IMR-90 (cell line): ENCODE measurements at regions not wholly inside any gene's neighbourhood (a gene's known extent, or its start where the extent isn't known, plus 50 kb on each side); places are given as distances from the start of the nearest gene placed in this dataset.
"Not testable (repeated sequence)": the region's sequence is repeated elsewhere in the genome, so short reads cannot be mapped to it uniquely, and the experiment has no call there.

ENCODE experiments used
- ATAC-seq: fragments of 200-7000 bp; cut with Tn5 transposase; 2 replicates; pipeline ENCODE4 v1.9.1; 2020; ENCODE audit warnings: low read depth, mild to moderate bottlenecking, moderate library complexity
- BruUV-seq: library from RNA; stranded (reverse); fragments of 400-500 nt; replicated peaks from 2 replicates; lab custom pipeline; 2021; lab: Mats Ljungman, UMichigan
- CTCF ChIA-PET: fragments of 300-600 bp; formaldehyde crosslinking; extraction: SDS; loops from one replicate; lab custom pipeline; 2021; ENCODE audit warnings: antibody characterized with exemption; lab: Yijun Ruan, JAX
- POLR2A ChIA-PET: fragments of 300-600 bp; sonication (Branson Sonifier 250); formaldehyde crosslinking; loops from one replicate; lab custom pipeline; 2022; ENCODE audit warnings: antibody characterized with exemption; ENCODE audit not compliant: unreplicated experiment; lab: Charles Lee
- DNase-seq: peaks from one replicate; pipeline ENCODE4 v3.0.0; 2013
- H2AFZ ChIP-seq: replicated peaks from 2 replicates; pipeline ENCODE3; 2013; ENCODE audit warnings: low read length, mild to moderate bottlenecking; ENCODE audit not compliant: poor library complexity
- H2AK5ac ChIP-seq: 2 replicates; pipeline ENCODE4 v1.6.1; 2013; ENCODE audit warnings: low read depth, low read length, inconsistent platforms
- H2AK9ac ChIP-seq: replicated peaks from 2 replicates; pipeline ENCODE3; 2013; ENCODE audit warnings: mild to moderate bottlenecking, low read depth, low read length, moderate library complexity; ENCODE audit not compliant: poor library complexity
- H2BK120ac ChIP-seq: 2 replicates; pipeline ENCODE4 v1.6.1; 2013; ENCODE audit warnings: low read depth, low read length, inconsistent platforms
- H2BK15ac ChIP-seq: 3 replicates; pipeline ENCODE4 v1.6.1; 2013; ENCODE audit warnings: low read depth, low read length, inconsistent platforms
- H2BK20ac ChIP-seq: 2 replicates; pipeline ENCODE4 v1.6.1; 2013; ENCODE audit warnings: low read depth, mild to moderate bottlenecking, inconsistent platforms, low read length, moderate library complexity
- H2BK5ac ChIP-seq: 2 replicates; pipeline ENCODE4 v1.6.1; 2013; ENCODE audit warnings: mild to moderate bottlenecking, low read depth, low read length, inconsistent platforms; ENCODE audit not compliant: poor library complexity, severe bottlenecking
- H3K14ac ChIP-seq: replicated peaks from 2 replicates; pipeline ENCODE4 v1.6.1; 2013; ENCODE audit warnings: low read depth, low read length, inconsistent platforms
- H3K18ac ChIP-seq: 2 replicates; pipeline ENCODE4 v1.6.1; 2013; ENCODE audit warnings: low read depth, low read length, control low read depth
- H3K23ac ChIP-seq: 2 replicates; pipeline ENCODE4 v1.6.1; 2013; ENCODE audit warnings: low read depth, low read length, inconsistent platforms
- H3K27ac ChIP-seq: 2 replicates; pipeline ENCODE4 v1.5.1; 2013; ENCODE audit warnings: mild to moderate bottlenecking, control low read depth, low read length; ENCODE audit not compliant: insufficient read depth
- H3K27me3 ChIP-seq: 2 replicates; pipeline ENCODE4 v1.6.1; 2013; ENCODE audit warnings: low read length; ENCODE audit not compliant: control insufficient read depth, insufficient read depth
- H3K36me3 ChIP-seq: 2 replicates; pipeline ENCODE4 v1.6.1; 2013; ENCODE audit warnings: low read length, mixed read lengths; ENCODE audit not compliant: control insufficient read depth, insufficient read depth
- H3K4ac ChIP-seq: 2 replicates; pipeline ENCODE4 v1.6.1; 2013; ENCODE audit warnings: low read depth, low read length, inconsistent platforms
- H3K4me1 ChIP-seq: 2 replicates; pipeline ENCODE4 v1.6.1; 2013; ENCODE audit warnings: low read length, mixed read lengths; ENCODE audit not compliant: control insufficient read depth, insufficient read depth
- H3K4me2 ChIP-seq: 2 replicates; pipeline ENCODE4 v1.6.1; 2013; ENCODE audit warnings: low read depth, mild to moderate bottlenecking, control low read depth, low read length, moderate library complexity
- H3K4me3 ChIP-seq: 2 replicates; pipeline ENCODE4 v1.5.1; 2013; ENCODE audit warnings: low read depth, mild to moderate bottlenecking, control low read depth, low read length, moderate library complexity; ENCODE audit not compliant: insufficient read depth
- H3K56ac ChIP-seq: 2 replicates; pipeline ENCODE4 v1.6.1; 2013; ENCODE audit warnings: low read length, inconsistent platforms; ENCODE audit not compliant: insufficient read depth; ENCODE audit errors: extremely low read depth
- H3K79me1 ChIP-seq, 2 experiments: 2 replicates each; pipeline ENCODE4 v1.6.1; 2013; ENCODE audit warnings: low read length in 2 of 2, inconsistent platforms in 1 of 2, low read depth in 1 of 2
- H3K9ac ChIP-seq: 2 replicates; pipeline ENCODE4 v1.6.1; 2013; ENCODE audit warnings: low read depth, low read length, control low read depth
- H3K9me1 ChIP-seq: 2 replicates; pipeline ENCODE4 v1.6.1; 2013; ENCODE audit warnings: low read length, inconsistent platforms; ENCODE audit not compliant: insufficient read depth
- H3K9me3 ChIP-seq: 2 replicates; pipeline ENCODE4 v1.6.1; 2013; ENCODE audit warnings: low read length; ENCODE audit not compliant: control insufficient read depth, insufficient read depth
- H4K20me1 ChIP-seq: 2 replicates; pipeline ENCODE4 v1.6.1; 2013; ENCODE audit warnings: low read length, inconsistent platforms; ENCODE audit not compliant: insufficient read depth
- H4K5ac ChIP-seq: 2 replicates; pipeline ENCODE4 v1.6.1; 2013; ENCODE audit warnings: mild to moderate bottlenecking, low read depth, low read length, control low read depth
- H4K8ac ChIP-seq, 2 experiments: 2 replicates each; pipeline ENCODE4 v1.6.1; 2013; ENCODE audit warnings: low read depth in 2 of 2, low read length in 2 of 2, control low read depth in 1 of 2, inconsistent platforms in 1 of 2
- H4K91ac ChIP-seq: 2 replicates; pipeline ENCODE4 v1.6.1; 2013; ENCODE audit warnings: low read depth, low read length, inconsistent platforms; ENCODE audit not compliant: insufficient read depth
- WGBS, 2 experiments: methylation state at CpG; one replicate each; pipeline versions ENCODE4 v1.1.5 to v1.1.7; 2013; ENCODE audit warnings: missing lambda C conversion rate in 2 of 2; ENCODE audit not compliant: insufficient read length in 1 of 2; ENCODE audit errors: extremely low coverage in 2 of 2; 5-methylcytosine and 5-hydroxymethylcytosine counted together
- dilution Hi-C: fragments of 300-500 bp; cut with HindIII; formaldehyde crosslinking; loops from one replicate; pipeline ENCODE4 v1.14.3; 2018; ENCODE audit warnings: low sequenced_read_pairs; ENCODE audit not compliant: unreplicated experiment
- in situ Hi-C: fragments of 300-500 bp; cut with MboI; formaldehyde crosslinking; loops from 3 replicates; pipeline ENCODE4 v1.14.3; 2019; ENCODE audit warnings: low sequenced_read_pairs, inconsistent platforms, mixed read lengths
- intact Hi-C: fragments of 100-400 bp; cut with micrococcal nuclease; formaldehyde crosslinking; loops from 2 replicates; pipeline ENCODE4 v1.10.0; 2022

DNA sequence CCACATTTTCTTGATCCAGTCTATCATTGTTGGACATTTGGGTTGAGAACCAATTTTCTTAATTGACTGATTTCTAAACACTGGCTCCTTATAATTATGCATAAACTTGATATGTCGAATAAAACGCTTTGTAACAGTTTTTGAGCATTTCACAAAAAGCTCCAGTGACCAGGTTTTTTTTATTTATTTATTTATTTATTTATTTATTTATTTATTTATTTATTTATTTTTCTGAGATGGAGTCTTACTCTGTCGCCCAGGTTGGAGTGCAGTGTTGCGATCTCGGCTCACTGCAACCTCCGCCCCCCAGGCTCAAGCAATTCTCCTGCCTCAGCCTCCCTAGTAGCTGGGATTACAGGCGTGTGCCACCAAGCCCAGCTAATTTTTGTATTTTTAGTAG lies 71.4 kb downstream of the LHX9 start:
- H4K5ac ChIP-seq, H3K4me2 ChIP-seq, H3K23ac ChIP-seq, intact Hi-C loops, H3K79me1 ChIP-seq, H3K4ac ChIP-seq, ATAC-seq, H3K14ac ChIP-seq, H3K36me3 ChIP-seq, POLR2A ChIA-PET, H4K8ac ChIP-seq, H3K27ac ChIP-seq, DNase-seq, H2AK5ac ChIP-seq, H3K18ac ChIP-seq, H2BK120ac ChIP-seq, in situ Hi-C loops, H4K91ac ChIP-seq, BruUV-seq, H3K9me3 ChIP-seq, H2BK15ac ChIP-seq, dilution Hi-C loops, H2BK5ac ChIP-seq, H4K20me1 ChIP-seq, H2AFZ ChIP-seq, H3K4me3 ChIP-seq, H3K9me1 ChIP-seq, CTCF ChIA-PET, H3K56ac ChIP-seq, H2BK20ac ChIP-seq, H3K9ac ChIP-seq, H2AK9ac ChIP-seq, H3K27me3 ChIP-seq, H3K4me1 ChIP-seq: not testable (repeated sequence)
- no CpG with 5 or more reads among the region's 7 CpGs for WGBS, 2 experiments
